Activated CD4-positive, CD25-positive, alpha-beta regulatory T cell (primary cell): ENCODE measurements at regions not wholly inside any gene's neighbourhood (a gene's known extent, or its start where the extent isn't known, plus 50 kb on each side); places are given as distances from the start of the nearest gene placed in this dataset.

Experiments
- DNase-seq, 4 experiments: peaks; one replicate each; lab custom pipeline; 2025; lab: John Stamatoyannopoulos, UW

- DNase-seq, result no peak
These were observed 675.3 kb upstream of the SGCG start for GRCh38 chr13:22505489-22505888.

GRCh38 chr13:22506096-22506691 is 674.6 kb upstream of the SGCG start:
- no peak for DNase-seq

- no peak for DNase-seq
These were observed 663.2 kb upstream of the SGCG start for GRCh38 chr13:22517544-22517943.

GRCh38 chr13:22536851-22537250 is 643.9 kb upstream of the SGCG start:
- no peak for DNase-seq

- DNase-seq, result no peak
These were observed 642.4 kb upstream of the SGCG start for GRCh38 chr13:22538400-22538799.

- DNase-seq, result no peak
These were observed 631.7 kb upstream of the SGCG start for GRCh38 chr13:22549126-22549525.

GRCh38 chr13:22561581-22561980 is 619.2 kb upstream of the SGCG start:
- no peak for DNase-seq

GRCh38 chr13:22562116-22562515 is 618.7 kb upstream of the SGCG start:
- DNase-seq, result no peak

- no peak for DNase-seq
These were observed 617.5 kb upstream of the SGCG start for GRCh38 chr13:22563272-22563671.

GRCh38 chr13:22569811-22570210 is 611.0 kb upstream of the SGCG start:
- DNase-seq, result no peak

- no peak for DNase-seq
These were observed 590.9 kb upstream of the SGCG start for GRCh38 chr13:22589880-22590279.

GRCh38 chr13:22592515-22592914 is 588.3 kb upstream of the SGCG start:
- DNase-seq, result no peak

GRCh38 chr13:22594041-22594440 is 586.7 kb upstream of the SGCG start:
- no peak for DNase-seq

- no peak for DNase-seq
These were observed 584.5 kb upstream of the SGCG start for GRCh38 chr13:22596171-22596863.

GRCh38 chr13:22599156-22599555 is 581.6 kb upstream of the SGCG start:
- no peak for DNase-seq

GRCh38 chr13:22618002-22618401 is 562.8 kb upstream of the SGCG start:
- DNase-seq, result no peak

- DNase-seq, result no peak
These were observed 555.1 kb upstream of the SGCG start for GRCh38 chr13:22625691-22626090.

- DNase-seq, result no peak
These were observed 551.4 kb upstream of the SGCG start for GRCh38 chr13:22629374-22629773.

GRCh38 chr13:22642088-22642487 is 538.7 kb upstream of the SGCG start:
- no peak for DNase-seq

GRCh38 chr13:22644941-22645340 is 535.8 kb upstream of the SGCG start:
- no peak for DNase-seq

- DNase-seq, result no peak
These were observed 533.5 kb upstream of the SGCG start for GRCh38 chr13:22647156-22647850.

GRCh38 chr13:22648320-22648801 is 532.4 kb upstream of the SGCG start:
- DNase-seq, result no peak

GRCh38 chr13:22652796-22653195 is 528.0 kb upstream of the SGCG start:
- DNase-seq, result no peak
